GM12873 (cell line): ENCODE measurements at regions not wholly inside any gene's neighbourhood (a gene's known extent, or its start where the extent isn't known, plus 50 kb on each side); places are given as distances from the start of the nearest gene placed in this dataset.

Experiments used
- TF ChIP-seq, protein P1 (sequence below): IDR thresholded peaks from 2 replicates; pipeline ENCODE4 v1.5.1; 2012; ENCODE audit warnings: low read depth, mild to moderate bottlenecking, moderate library complexity, low read length, control low read depth; ENCODE audit not compliant: insufficient read depth; ENCODE audit errors: missing control alignments

DNA sequence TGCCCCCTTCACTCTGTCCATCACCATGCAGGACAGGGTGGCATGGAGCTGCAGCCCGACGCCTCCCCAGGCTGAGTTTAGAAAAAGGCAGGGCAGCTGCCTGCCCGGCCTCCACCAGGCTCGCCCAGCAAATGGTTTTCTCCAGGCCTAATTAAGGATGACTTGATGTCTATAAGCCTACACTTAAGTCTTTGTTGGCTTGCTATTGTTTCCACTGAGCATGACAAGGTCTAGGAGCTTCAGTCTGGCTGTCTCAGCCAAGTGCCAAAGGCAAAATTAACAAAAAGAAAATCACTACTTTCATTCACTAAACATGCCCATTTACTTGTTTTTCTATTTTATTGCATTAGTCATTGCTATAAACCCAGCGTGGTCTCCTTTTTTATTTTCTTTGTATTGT is 372.2 kb downstream of the INSIG2 start:
- TF ChIP-seq, protein P1, sequence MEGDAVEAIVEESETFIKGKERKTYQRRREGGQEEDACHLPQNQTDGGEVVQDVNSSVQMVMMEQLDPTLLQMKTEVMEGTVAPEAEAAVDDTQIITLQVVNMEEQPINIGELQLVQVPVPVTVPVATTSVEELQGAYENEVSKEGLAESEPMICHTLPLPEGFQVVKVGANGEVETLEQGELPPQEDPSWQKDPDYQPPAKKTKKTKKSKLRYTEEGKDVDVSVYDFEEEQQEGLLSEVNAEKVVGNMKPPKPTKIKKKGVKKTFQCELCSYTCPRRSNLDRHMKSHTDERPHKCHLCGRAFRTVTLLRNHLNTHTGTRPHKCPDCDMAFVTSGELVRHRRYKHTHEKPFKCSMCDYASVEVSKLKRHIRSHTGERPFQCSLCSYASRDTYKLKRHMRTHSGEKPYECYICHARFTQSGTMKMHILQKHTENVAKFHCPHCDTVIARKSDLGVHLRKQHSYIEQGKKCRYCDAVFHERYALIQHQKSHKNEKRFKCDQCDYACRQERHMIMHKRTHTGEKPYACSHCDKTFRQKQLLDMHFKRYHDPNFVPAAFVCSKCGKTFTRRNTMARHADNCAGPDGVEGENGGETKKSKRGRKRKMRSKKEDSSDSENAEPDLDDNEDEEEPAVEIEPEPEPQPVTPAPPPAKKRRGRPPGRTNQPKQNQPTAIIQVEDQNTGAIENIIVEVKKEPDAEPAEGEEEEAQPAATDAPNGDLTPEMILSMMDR: no peak

DNA sequence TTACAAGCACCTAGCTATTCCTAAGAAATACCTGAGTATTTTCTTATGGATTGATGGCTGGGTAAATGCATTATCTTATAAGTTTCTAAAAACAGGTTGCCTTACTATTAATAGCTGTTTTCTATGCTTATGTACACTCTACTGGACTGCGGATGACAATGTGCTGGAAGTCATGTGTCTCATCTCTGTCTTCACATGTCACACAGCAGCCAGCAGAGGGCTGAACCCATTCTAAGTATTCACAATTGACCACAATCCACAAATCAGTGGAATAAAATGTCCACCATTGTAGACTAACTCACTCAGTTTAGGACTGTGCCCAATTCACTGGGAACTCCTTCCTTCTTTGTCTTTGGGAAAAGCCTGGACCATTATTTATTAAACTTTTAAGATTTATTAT is 371.2 kb downstream of the INSIG2 start:
- TF ChIP-seq, protein P1: no peak

DNA sequence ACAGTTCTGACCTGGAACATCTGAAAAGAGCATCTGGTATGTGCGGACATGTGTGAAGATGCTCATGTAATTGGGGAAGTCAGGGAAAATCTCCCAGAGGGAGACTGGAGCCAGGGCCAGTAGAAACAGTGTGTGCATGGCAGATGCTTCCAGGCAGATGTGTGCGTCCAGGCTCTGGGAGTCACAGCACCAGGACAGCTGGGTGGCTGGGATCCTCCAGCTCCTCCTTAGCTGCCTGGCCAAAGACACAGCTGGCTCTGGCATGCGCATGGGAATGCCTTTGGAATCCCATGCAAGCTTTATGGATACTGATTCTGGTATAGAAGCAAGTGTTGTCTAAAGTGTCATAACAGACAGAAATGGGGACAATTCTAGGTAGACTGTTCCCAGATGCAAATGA is 369.7 kb downstream of the INSIG2 start:
- TF ChIP-seq, protein P1: no peak

DNA sequence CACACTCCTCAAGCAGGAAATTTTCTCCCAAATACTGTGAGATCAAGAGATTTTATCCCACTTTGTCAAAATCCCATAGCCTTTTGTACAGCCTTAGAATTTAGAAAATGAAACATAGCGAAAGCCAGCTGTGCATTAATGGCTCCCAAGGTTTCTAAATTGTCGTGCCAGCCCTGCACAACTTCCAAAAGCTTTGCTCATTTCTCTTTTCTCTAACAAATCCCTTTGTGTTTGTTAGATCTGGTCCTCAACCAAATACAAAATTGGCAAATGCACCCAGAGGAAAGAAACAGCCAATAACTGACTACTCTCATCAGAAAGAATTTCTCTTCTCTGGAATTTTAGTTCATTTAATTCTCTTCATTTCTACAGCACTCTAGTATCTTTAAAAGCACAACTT is 361.1 kb downstream of the INSIG2 start:
- TF ChIP-seq, protein P1: no peak

DNA sequence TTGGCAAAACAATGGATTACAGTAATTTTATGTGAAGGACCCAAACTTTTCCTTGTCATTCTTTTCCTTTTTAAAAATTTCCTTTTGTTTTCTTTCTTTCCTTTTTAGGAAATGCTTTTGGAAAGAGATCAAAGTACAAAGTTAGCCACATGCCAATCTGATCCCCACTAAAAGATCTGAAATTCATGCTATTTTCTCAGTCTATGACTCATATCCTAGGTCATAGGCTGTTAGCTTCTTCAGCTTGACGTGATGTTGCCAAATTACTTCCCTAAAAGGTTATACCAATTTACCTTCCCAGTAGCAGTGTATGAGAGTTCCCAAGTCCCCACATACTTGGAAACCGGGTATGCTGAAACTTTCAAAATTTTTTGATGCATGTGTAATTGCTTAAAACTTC is 355.3 kb downstream of the INSIG2 start:
- TF ChIP-seq, protein P1: no peak

DNA sequence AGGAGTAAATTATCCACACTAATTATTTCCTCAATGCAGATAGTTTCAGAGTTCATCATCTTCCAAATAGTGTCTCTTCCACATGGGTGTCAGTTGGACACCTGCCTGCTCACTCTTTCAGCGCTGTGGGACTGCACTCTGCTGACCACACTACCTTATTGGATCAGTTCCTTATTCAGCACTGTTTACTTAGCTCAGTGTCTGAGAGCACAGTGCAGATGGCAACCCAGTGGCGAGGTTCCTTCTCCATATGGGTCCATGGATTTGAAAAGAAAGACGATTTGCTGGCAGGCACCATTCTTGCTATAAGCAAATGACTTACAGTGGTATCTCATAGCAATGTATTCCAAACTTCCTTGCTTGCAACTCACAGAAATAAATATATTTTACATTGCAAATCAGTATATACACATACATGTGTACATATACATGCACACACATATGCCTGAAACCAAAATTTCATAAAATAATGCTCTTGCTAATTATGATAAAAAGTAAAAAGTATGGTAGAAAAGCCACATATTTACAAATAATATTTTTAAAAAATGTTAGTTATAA is 354.8 kb downstream of the INSIG2 start:
- TF ChIP-seq, protein P1: no peak

DNA sequence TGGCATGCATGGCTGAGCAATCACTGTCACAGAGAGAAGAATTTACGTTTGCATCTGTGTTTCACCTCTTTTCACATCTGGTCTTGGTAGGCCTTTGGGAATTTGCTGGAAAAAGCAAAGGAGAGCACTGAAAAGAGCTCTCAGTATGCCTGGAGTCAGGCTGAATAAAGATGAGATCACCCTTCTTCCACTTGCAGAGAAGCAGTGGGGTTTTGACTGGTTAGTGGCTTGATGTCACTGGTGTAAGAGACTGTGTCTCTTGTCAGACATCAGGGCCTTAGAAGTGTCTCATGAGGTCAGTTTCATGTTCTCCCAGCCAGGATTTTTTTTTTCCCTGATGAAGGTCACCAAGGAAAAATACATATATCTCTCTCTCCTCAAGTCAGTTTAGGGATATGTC is 353.8 kb downstream of the INSIG2 start:
- TF ChIP-seq, protein P1: no peak
